Peyer's patch (tissue), 4 donors: ENCODE measurements at regions not wholly inside any gene's neighbourhood (a gene's known extent, or its start where the extent isn't known, plus 50 kb on each side); places are given as distances from the start of the nearest gene placed in this dataset.
"Not testable (repeated sequence)": the region's sequence is repeated elsewhere in the genome, so short reads cannot be mapped to it uniquely, and the experiment has no call there.

Source experiments
- DNase-seq, 3 donors: peaks; one replicate each; pipeline ENCODE4 v3.0.0-alpha.2; 2017 to 2019
- H3K27ac ChIP-seq, 4 donors: fragments of 200-600 bp; sonication (generic); one replicate each; pipeline ENCODE4 v1.5.1; 2016 to 2019
- H3K27me3 ChIP-seq, 2 donors: fragments of 200-600 bp; sonication (generic); one replicate each; pipeline ENCODE4 v1.5.1; 2019
- H3K36me3 ChIP-seq, 3 donors: fragments of 200-600 bp; sonication (generic); one replicate each; pipeline ENCODE4 v1.5.1; 2016 to 2019
- H3K4me1 ChIP-seq, 4 donors: fragments of 200-600 bp; sonication (generic); one replicate each; pipeline ENCODE4 v1.5.1; 2016 to 2019
- H3K4me3 ChIP-seq, 4 donors: fragments of 200-600 bp; sonication (generic); 1 replicate in 3 of 4; 2 replicates in 1 of 4; pipeline ENCODE4 v1.5.1; 2016 to 2019; ENCODE audit warnings: mild to moderate bottlenecking in 1 of 4
- H3K9me3 ChIP-seq, 4 donors: fragments of 200-600 bp; sonication (generic); one replicate each; pipeline ENCODE4 v1.5.1; 2016 to 2019; ENCODE audit warnings: mild to moderate bottlenecking in 1 of 4
- POLR2A ChIP-seq, 2 donors: fragments of 450-650 bp; IDR thresholded peaks; one replicate each; pipeline ENCODE4 v1.5.1; 2017; ENCODE audit warnings: antibody characterized with exemption in 2 of 2, mild to moderate bottlenecking in 2 of 2, moderate library complexity in 2 of 2
- TF ChIP-seq, protein P1 (sequence below), 6 experiments: fragments of 450-650 bp in 4 of 6; fragments of 200-600 bp in 2 of 6; sonication (generic) in 1 of 6; IDR thresholded peaks; one replicate each; pipeline ENCODE4 v1.5.1; 2017 to 2019; ENCODE audit warnings: antibody characterized with exemption in 6 of 6, mild to moderate bottlenecking in 3 of 6, moderate library complexity in 1 of 6

- DNase-seq: no peak
- H3K9me3 ChIP-seq: no peaks in the 10 kb centered on the region
- H3K36me3 ChIP-seq: no peaks in the 10 kb centered on the region
- no peaks in the 10 kb centered on the region for H3K27me3 ChIP-seq
- TF ChIP-seq POLR2A (IDR thresholded peaks at IDR 0.05): no peak
- TF ChIP-seq, protein P1, sequence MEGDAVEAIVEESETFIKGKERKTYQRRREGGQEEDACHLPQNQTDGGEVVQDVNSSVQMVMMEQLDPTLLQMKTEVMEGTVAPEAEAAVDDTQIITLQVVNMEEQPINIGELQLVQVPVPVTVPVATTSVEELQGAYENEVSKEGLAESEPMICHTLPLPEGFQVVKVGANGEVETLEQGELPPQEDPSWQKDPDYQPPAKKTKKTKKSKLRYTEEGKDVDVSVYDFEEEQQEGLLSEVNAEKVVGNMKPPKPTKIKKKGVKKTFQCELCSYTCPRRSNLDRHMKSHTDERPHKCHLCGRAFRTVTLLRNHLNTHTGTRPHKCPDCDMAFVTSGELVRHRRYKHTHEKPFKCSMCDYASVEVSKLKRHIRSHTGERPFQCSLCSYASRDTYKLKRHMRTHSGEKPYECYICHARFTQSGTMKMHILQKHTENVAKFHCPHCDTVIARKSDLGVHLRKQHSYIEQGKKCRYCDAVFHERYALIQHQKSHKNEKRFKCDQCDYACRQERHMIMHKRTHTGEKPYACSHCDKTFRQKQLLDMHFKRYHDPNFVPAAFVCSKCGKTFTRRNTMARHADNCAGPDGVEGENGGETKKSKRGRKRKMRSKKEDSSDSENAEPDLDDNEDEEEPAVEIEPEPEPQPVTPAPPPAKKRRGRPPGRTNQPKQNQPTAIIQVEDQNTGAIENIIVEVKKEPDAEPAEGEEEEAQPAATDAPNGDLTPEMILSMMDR (IDR thresholded peaks at IDR 0.05): no peak
- H3K4me3 ChIP-seq: no peak overlapping the region
- H3K27ac ChIP-seq: no peak overlapping the region
- H3K4me1 ChIP-seq: no peaks in the 10 kb centered on the region
Observed at GRCh38 chr2:224099861-224100643, 61.0 kb upstream of the SERPINE2 start.

DNA sequence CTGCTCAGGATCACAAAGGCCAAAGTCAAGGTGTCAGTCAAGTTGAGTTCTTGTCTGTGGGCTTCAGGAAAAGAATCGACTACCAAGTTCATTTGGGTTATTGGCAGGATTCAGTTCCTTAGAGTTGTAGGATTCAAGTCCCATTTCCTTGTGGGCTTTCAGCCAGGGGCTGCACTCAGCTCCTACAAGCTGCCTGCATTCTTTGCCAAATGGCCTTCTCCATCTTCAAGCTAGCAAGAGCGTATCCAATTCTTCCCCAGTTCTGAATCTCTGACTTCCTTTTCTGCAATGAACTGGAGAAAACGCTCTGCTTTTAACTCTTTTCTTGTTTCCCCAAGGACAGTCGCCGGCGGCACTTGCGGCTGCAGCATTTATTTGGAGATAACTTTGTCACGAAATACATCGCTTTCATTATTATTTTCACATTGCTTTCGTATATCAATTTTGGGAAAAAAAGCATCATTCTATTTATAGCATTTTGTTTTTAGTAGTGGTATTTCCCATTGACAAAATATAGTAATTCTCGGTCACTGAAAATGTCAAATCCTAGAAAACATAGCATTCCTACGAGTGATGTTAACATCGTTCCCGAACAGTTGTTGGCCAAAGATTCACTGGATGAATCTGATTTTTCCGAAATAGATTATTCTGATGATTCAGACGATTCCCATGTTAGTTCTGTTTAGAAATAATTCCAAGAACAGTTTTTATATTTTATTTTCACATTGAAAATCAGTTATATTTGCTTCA, 59.6 kb upstream of the SERPINE2 start:
- Histone ChIP-seq H3K4me1 (no peaks in the 10 kb centered on the region), H3K27ac (no peak overlapping the region), H3K4me3 (no peak overlapping the region), H3K36me3 (no peaks in the 10 kb centered on the region), H3K9me3 (no peaks in the 10 kb centered on the region), H3K27me3 (no peaks in the 10 kb centered on the region)
- TF ChIP-seq, protein P1 (IDR thresholded peaks at IDR 0.05): no peak
- TF ChIP-seq POLR2A (IDR thresholded peaks at IDR 0.05): no peak
- no peak for DNase-seq

DNA sequence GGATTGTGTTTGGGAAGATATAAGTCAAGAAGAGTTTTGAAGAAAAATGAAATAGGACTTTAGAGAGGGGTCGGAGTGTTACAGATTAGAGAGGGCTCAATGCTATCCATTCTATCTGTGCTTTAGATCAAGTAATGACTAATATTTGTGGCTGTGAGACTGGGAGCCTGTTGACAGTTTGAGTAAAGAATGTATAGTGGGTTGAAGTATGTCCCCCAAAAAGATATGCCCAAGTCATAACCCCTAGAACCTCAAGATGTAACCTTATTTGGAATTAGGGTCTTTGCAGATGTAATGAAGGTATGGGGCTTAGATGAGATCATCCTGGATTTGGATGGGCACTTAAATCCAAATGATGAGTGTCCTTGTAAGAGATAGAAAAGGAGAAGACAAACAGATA, 55.3 kb upstream of the SERPINE2 start:
- Histone ChIP-seq H3K9me3 (no peaks in the 10 kb centered on the region), H3K4me3 (no peak overlapping the region), H3K36me3 (no peaks in the 10 kb centered on the region), H3K27me3 (no peaks in the 10 kb centered on the region), H3K27ac (no peak overlapping the region), H3K4me1 (no peaks in the 10 kb centered on the region)
- no peak for DNase-seq
- no peak for TF ChIP-seq POLR2A (IDR thresholded peaks at IDR 0.05)
- TF ChIP-seq, protein P1 (IDR thresholded peaks at IDR 0.05): no peak

DNA sequence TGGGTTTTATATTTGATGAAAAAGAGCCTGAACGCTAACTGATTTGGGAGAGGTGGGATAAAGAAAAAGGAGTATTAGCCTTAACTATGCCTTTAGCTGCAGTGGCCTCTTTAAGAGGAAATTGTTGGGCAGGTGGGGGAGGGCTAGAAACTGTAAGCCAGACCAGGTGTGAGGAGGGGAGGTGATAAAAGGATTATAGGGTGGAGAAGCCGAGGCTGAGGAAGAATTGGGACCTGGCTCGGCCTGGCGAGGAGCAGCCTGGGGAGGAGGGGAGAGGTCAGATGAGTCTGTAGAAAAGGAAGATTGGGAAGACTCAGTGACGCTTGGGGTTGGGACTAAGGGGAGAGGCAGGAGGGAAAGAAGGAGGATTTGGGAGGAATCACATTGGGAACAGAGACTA, 52.6 kb upstream of the SERPINE2 start:
- H3K27ac ChIP-seq, H3K9me3 ChIP-seq, H3K4me3 ChIP-seq, DNase-seq, H3K36me3 ChIP-seq, H3K4me1 ChIP-seq, H3K27me3 ChIP-seq: not testable (repeated sequence)

DNA sequence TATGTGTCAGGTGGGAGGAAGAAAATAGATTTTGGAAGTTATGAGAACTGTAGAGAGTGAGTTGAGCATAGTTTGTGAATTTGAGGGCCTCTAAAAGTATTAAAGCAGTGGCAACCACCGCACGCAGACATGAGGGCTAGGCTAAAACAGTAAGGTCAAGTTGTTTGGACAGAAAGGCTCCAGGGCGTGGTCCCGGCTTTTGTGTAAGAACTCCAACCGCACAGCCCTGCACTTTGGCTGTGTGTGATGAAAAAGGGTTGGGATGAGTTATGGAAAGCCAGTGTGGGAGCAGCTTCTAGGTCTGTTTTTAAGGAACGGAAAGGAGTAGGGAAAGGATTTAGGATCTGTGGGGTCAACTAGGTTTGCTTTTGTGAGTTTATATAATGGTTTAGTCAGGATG, 50.5 kb upstream of the SERPINE2 start:
- not testable (repeated sequence) for H3K36me3 ChIP-seq, H3K27me3 ChIP-seq, H3K9me3 ChIP-seq, H3K4me3 ChIP-seq, H3K4me1 ChIP-seq, H3K27ac ChIP-seq, DNase-seq
